GM20431 (cell line): ENCODE measurements at regions not wholly inside any gene's neighbourhood (a gene's known extent, or its start where the extent isn't known, plus 50 kb on each side); places are given as distances from the start of the nearest gene placed in this dataset.

Experiments
- in situ Hi-C: fragments of 300-500 bp; cut with MseI, MboI; formaldehyde crosslinking; loops from one replicate; pipeline ENCODE4 v1.15.0; 2020; ENCODE audit warnings: low sequenced_read_pairs; ENCODE audit not compliant: unreplicated experiment

DNA sequence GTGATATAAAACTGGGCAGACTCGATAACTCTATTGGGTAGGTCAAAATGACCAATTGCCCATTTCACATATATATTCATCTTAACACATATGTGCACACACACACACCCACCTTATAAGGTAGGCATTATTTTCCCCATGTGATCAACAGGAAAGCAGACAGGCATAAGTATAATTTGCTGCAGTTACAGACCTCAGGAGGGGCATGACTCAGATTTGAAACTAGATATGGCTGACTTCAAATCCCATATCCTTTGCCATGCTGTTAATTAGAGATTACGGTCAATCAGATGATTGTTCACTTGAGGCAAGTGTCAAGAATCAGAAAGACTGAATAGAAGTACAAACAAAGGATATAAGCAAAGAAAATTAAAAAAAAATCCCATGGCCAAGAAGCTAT is 910.6 kb downstream of the NTRK3 start:
- in situ Hi-C loops: no loop called here

DNA sequence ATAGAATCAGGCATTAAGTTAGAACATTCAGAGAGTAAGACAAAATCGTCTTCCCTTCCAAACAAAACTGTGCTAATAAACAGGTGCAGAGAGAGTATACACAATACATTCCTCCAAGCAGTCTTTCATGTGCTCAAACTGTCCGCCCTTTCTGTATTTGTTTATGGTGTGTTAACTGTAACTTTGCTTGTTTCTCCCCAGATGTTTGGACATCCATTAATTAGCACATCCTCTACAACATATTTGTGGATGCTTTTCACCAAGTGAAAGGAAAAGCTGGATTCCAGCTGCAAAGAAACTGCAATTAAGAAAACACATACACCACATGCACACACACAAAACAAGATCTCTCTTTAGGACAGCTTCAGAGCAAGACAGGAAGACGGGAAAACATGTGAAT is 912.6 kb downstream of the NTRK3 start:
- in situ Hi-C loops: no loop called here

DNA sequence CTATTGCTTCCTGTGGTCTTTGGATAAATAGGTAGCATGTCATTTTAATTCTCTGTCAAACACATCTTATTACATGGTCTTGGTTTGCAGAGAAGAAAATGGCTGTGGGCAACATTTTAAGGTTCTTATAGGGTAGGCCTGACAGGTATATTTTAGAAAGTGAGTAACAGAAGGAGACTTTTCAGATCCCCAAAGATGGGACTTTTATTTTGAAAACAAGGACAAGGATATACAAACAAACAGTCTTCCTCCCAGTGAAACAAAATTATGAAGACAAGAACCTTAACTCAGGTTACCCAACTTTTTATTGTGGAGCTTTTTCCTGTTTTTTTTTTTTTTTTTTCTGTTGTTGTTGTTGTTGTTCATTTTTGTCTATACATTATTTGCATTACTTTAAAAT is 916.2 kb downstream of the NTRK3 start:
- in situ Hi-C loops: no loop called here

DNA sequence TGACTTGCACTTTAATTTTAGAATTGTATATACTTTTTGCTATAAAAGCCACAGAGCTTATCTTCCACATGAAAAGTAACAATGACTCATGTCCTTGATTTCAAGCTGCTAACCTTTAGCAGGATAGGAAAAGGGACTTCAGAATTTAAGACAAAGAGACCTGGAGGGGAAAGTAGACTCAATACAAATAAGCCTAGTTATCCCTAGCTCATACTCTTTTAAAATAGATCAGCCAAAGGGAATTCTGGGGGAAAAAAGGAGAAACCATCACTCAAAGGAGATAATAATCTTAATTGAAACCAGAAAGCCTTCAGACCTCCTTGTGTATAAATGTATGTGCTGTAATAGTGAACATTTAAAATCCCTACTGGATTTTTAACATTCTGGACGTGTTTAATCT is 930.3 kb downstream of the NTRK3 start:
- in situ Hi-C loops: no loop called here

- in situ Hi-C loops: no loop called here
These were observed 933.7 kb downstream of the NTRK3 start for GRCh38 chr15:87322870-87323269.

GRCh38 chr15:87322265-87322664 is 934.3 kb downstream of the NTRK3 start:
- in situ Hi-C loops: no loop called here

DNA sequence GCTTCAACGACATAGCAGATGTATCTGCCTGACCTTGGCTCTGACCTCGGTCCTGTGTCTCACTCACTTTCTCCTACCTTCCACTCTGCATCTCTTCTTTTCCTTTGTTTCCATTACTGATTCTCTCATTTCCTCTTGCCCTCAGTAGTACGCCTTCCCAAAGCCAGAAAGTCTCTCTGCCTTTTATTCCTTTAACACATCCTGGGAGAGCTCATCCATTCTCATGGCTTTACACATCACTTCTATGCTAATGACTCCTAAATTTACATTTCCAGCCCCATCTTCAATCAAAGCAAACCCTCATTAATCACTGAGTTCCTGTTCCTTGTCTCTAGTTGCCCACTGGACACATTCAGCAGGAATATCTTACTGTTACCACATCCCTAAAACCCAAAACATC is 938.6 kb downstream of the NTRK3 start:
- in situ Hi-C loops: no loop called here

GRCh38 chr15:87312221-87312620 is 944.3 kb downstream of the NTRK3 start:
- in situ Hi-C loops: no loop called here

GRCh38 chr15:87300146-87300545 is 956.4 kb downstream of the NTRK3 start:
- in situ Hi-C loops: no loop called here

- in situ Hi-C loops: no loop called here
These were observed 961.7 kb downstream of the NTRK3 start for GRCh38 chr15:87294854-87295253.

- in situ Hi-C loops: no loop called here
These were observed 963.5 kb downstream of the NTRK3 start for GRCh38 chr15:87293031-87293430.

- in situ Hi-C loops: no loop called here
These were observed 969.4 kb downstream of the NTRK3 start for GRCh38 chr15:87287156-87287555.

DNA sequence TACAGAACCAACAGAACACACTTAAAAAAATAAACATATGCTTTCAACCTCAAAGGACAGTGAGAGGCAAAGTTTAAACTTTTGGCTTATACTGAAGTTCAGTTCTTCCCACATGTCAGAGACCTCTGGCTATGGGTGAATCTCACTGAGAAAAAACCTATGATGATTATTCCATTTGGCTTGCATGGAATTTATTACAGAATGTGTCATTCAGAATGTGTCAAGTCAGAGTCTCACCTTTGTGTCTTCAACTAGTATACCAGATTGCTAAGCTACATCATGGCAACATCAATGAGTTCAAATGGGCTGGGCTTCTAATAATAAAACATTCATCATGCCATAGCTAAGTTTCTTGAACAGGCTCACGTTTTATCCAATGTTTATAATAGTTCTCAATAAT is 987.0 kb downstream of the NTRK3 start:
- in situ Hi-C loops: no loop called here

DNA sequence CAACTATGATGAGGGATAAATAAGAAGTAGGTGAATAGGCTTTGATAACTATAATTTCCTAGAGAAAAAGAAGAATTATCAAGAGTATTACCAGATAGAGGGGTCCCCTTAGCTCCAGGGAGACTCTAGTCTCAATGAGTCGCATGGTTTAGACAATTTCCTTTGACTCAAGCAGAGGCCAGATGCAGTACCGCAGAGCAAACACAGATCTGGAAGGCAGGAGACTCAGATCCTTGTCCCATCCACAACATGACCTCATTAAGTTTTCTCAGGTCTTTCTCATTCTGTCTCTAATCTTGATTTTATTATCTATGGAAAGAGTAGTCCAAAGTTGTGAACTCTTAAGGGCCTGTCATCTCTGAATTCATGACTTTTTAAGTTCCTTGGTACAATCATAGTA is 987.9 kb downstream of the NTRK3 start:
- in situ Hi-C loops: no loop called here

- in situ Hi-C loops: no loop called here
These were observed 988.7 kb downstream of the NTRK3 start for GRCh38 chr15:87267798-87268197.

GRCh38 chr15:87263871-87264270 is 992.7 kb downstream of the NTRK3 start:
- in situ Hi-C loops: no loop called here

GRCh38 chr15:87263296-87263695 is 993.2 kb downstream of the NTRK3 start:
- in situ Hi-C loops: no loop called here

DNA sequence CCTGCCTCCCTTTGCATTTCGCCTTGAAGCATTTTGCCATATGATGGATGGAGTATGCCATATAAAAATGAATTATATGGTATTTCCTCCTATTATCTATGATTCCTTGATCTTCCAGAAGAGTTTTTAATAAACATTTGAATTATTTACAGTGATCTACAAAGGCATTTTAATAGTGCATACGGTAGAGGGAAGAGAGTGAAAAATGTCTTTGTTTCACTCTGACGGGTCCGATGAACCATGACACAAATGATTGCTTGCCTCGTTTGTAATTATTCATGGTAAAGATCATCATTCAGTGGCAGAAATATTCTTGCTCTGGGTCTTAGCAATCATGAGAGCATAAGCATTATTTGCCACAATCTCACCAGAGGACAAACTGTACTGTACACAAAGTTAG is 1010.9 kb downstream of the NTRK3 start:
- in situ Hi-C loops: no loop called here

- in situ Hi-C loops: no loop called here
These were observed 1013.1 kb downstream of the NTRK3 start for GRCh38 chr15:87243474-87243873.

- in situ Hi-C loops: no loop called here
These were observed 1016.8 kb downstream of the NTRK3 start for GRCh38 chr15:87239582-87240230.

DNA sequence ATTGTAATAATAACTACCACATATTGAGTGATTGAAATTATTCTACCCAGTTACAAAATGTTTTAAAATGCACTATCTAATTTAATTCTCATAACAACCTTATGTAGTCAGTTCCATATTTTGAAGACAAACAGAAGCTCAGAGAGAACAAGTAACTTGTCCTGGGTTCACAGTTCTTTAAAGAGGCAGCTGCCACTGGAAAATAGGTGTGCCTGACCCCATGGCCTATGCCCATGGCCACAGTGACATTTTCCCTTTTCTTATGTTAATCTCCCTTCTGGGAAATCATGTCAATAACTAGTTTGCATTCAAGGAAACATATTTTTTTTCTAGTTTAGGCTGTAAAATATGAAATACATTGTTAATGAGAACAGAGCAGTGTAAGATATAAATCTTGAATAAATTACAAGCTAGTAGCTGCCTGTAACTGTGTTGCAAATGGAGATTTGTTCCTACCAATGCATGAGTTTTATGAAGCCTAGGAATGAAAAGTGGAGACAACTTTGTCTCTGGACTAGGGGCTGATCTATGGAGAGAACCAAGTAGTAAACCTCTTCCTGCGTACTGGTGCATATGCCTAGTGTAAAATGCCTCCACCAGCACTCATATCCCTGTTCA is 1018.0 kb downstream of the NTRK3 start:
- in situ Hi-C loops: no loop called here

DNA sequence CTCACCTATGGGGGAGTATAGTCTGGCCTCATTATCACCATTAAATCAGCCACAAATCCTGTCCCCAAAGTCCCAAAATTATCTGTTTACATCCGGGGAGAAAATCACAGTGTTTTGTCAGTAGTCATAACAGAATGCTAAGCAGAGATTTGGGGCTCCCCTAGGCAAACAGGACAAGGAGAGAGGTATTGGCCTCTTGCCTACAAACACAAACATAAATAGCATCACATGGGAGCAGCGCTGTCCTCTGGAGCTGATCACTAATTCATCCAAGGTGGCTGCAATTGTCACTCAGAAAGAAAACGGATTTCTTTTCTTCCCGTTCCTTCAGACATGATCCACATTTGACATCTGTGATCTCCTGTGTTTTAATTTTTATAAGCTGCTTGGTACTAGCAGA is 1028.1 kb downstream of the NTRK3 start:
- in situ Hi-C loops: no loop called here
